IPS-18a (cell line): ENCODE measurements at regions not wholly inside any gene's neighbourhood (a gene's known extent, or its start where the extent isn't known, plus 50 kb on each side); places are given as distances from the start of the nearest gene placed in this dataset.

Source experiments
- H3K27ac ChIP-seq: one replicate; pipeline ENCODE4 v1.5.1; 2013; ENCODE audit warnings: low read length
- H3K27me3 ChIP-seq: one replicate; pipeline ENCODE4 v1.6.1; 2013; ENCODE audit warnings: mild to moderate bottlenecking, low read length; ENCODE audit not compliant: control insufficient read depth, insufficient read depth
- H3K36me3 ChIP-seq: one replicate; pipeline ENCODE4 v1.6.1; 2013; ENCODE audit warnings: low read depth, low read length; ENCODE audit not compliant: control insufficient read depth
- H3K4me1 ChIP-seq: one replicate; pipeline ENCODE4 v1.6.1; 2013; ENCODE audit warnings: low read depth, low read length; ENCODE audit not compliant: control insufficient read depth
- H3K4me3 ChIP-seq: one replicate; pipeline ENCODE4 v1.5.1; 2013; ENCODE audit warnings: low read length
- H3K9ac ChIP-seq: one replicate; pipeline ENCODE4 v1.6.1; 2013; ENCODE audit warnings: mild to moderate bottlenecking, low read length, moderate library complexity
- H3K9me3 ChIP-seq: one replicate; pipeline ENCODE4 v1.6.1; 2013; ENCODE audit warnings: low read depth, low read length; ENCODE audit not compliant: control insufficient read depth

- no peaks in the 10 kb centered on the region for H3K9me3 ChIP-seq
- H3K27ac ChIP-seq, result no peak overlapping the region
- H3K9ac ChIP-seq, result no peak overlapping the region
- no peaks in the 10 kb centered on the region for H3K4me1 ChIP-seq
- no peaks in the 10 kb centered on the region for H3K36me3 ChIP-seq
- H3K4me3 ChIP-seq, result no peak overlapping the region
- no peaks in the 10 kb centered on the region for H3K27me3 ChIP-seq
These were observed 198.7 kb upstream of the NOCT start for GRCh38 chr4:138816875-138817274.

GRCh38 chr4:138815811-138816210 is 199.8 kb upstream of the NOCT start:
- H3K27me3 ChIP-seq, result no peaks in the 10 kb centered on the region
- H3K4me3 ChIP-seq, result no peak overlapping the region
- no peaks in the 10 kb centered on the region for H3K9me3 ChIP-seq
- no peak overlapping the region for H3K27ac ChIP-seq
- no peak overlapping the region for H3K9ac ChIP-seq
- H3K36me3 ChIP-seq, result no peaks in the 10 kb centered on the region
- H3K4me1 ChIP-seq, result no peaks in the 10 kb centered on the region

GRCh38 chr4:138805736-138806135 is 209.8 kb upstream of the NOCT start:
- Histone ChIP-seq H3K4me3 (no peak overlapping the region), H3K36me3 (no peaks in the 10 kb centered on the region), H3K9ac (no peak overlapping the region), H3K27me3 (no peaks in the 10 kb centered on the region), H3K27ac (no peak overlapping the region), H3K9me3 (no peaks in the 10 kb centered on the region), H3K4me1 (peaks cover 5% of the 10 kb centered on the region)

DNA sequence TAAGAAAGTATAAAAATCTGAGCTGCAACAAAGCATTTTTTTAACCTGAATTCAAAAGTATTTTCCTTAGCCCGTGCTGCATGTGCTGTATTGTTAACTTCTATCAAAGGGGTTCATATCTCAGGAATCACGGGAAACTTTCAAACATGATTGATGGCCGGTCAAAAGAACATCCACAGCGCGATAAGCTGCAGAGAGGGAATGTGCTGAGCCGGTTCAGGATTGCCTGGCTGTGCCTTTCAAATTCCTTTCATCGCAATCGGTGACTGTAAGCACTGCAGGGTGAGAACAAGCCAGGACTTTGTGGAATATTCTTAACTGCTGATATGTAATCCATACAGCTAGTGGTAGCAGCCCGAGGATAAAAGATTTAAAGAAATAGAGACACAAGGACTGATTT is 210.9 kb upstream of the NOCT start:
- Histone ChIP-seq H3K4me3 (no peak overlapping the region), H3K9ac (no peak overlapping the region), H3K27me3 (no peaks in the 10 kb centered on the region), H3K4me1 (peaks cover 5% of the 10 kb centered on the region), H3K27ac (no peak overlapping the region), H3K36me3 (no peaks in the 10 kb centered on the region), H3K9me3 (no peaks in the 10 kb centered on the region)

DNA sequence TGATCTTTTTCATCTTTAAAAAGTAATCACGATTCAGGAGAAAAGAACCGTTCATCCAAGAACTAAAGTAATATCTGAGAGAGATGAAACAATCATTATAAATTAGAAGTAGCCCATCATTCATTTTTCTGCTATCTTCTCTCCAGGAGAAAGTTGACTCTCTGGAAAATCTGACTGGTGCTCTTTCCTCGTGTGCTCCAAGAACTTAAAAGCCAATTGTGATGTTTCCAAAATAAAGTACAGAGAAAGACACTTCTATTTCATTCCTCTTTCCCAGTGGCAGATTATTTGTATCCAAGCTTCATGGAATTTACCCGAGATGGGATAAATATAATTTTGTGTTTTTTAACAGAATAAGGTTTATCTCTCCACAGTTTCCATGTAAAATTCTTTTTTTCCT is 212.5 kb upstream of the NOCT start:
- H3K9ac ChIP-seq, result no peak overlapping the region
- H3K4me3 ChIP-seq, result no peak overlapping the region
- H3K9me3 ChIP-seq, result no peaks in the 10 kb centered on the region
- H3K27me3 ChIP-seq, result no peaks in the 10 kb centered on the region
- peaks cover 5% of the 10 kb centered on the region for H3K4me1 ChIP-seq
- no peak overlapping the region for H3K27ac ChIP-seq
- no peaks in the 10 kb centered on the region for H3K36me3 ChIP-seq

DNA sequence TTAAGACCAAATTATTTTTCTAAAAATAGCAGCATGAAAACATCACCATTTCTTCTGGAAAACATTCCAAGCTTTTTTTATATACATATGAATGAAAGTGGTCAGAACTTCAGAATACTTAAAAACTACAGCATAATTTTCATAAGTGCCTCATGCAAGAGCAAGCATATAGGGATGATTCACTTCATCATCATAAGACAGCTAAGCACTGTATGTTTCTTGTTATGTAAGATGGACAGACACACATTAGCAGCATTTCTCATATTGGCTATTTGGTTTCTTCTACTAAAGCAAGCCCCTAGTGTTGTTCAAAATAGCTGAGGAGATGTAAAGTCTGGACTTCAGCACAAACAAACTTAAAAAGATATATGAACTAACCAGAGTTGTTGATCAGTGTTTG is 213.1 kb upstream of the NOCT start:
- Histone ChIP-seq H3K27me3 (no peaks in the 10 kb centered on the region), H3K4me1 (peaks cover 5% of the 10 kb centered on the region), H3K36me3 (no peaks in the 10 kb centered on the region), H3K4me3 (no peak overlapping the region), H3K27ac (no peak overlapping the region), H3K9me3 (no peaks in the 10 kb centered on the region), H3K9ac (no peak overlapping the region)

GRCh38 chr4:138800421-138800820 is 215.2 kb upstream of the NOCT start:
- peaks cover 5% of the 10 kb centered on the region for H3K4me1 ChIP-seq
- no peak overlapping the region for H3K27ac ChIP-seq
- H3K36me3 ChIP-seq, result no peaks in the 10 kb centered on the region
- H3K9ac ChIP-seq, result no peak overlapping the region
- H3K27me3 ChIP-seq, result no peaks in the 10 kb centered on the region
- no peak overlapping the region for H3K4me3 ChIP-seq
- no peaks in the 10 kb centered on the region for H3K9me3 ChIP-seq

DNA sequence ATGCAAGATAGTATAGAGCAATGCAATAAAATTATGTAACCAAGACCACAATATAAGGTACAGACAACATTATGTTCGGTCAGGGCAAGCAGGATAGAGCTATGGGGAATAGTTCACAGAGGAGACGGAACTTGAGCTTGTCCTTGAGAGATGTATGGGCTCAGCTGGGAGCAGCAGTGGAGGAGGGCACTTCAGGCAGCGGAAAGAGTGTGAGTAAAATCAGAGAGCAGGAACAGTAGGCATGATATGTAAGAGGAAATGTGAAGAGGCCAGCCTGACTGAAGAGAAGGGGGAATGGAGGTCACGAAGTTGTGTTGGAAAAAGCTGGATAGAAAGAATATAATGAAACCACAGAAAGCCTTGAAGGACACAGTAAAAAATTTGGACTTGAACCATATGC is 217.2 kb upstream of the NOCT start:
- Histone ChIP-seq H3K9me3 (no peaks in the 10 kb centered on the region), H3K36me3 (no peaks in the 10 kb centered on the region), H3K4me3 (no peak overlapping the region), H3K4me1 (no peaks in the 10 kb centered on the region), H3K27ac (no peak overlapping the region), H3K27me3 (no peaks in the 10 kb centered on the region), H3K9ac (no peak overlapping the region)

GRCh38 chr4:138797646-138798045 is 217.9 kb upstream of the NOCT start:
- H3K27ac ChIP-seq, result no peak overlapping the region

DNA sequence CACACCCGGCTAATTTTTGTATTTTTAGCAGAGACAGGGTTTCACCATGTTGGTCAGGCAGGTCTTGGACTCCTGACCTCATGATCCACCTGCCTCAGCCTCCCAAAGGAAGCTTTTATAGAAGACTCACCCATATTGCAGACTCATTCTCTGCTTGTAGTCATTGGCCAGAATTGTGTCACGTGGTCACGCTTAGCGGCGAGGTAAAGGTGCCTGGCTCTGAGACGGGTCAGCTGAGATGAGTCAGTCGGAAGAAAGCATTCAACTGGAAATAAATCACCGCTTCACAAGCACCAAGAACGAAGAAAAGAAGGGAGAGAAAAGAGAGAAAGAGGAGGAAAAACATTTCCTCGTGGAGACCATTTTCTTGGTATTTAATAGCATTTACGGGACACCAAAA is 218.8 kb upstream of the NOCT start:
- no peaks in the 10 kb centered on the region for H3K4me1 ChIP-seq
- H3K9me3 ChIP-seq, result no peaks in the 10 kb centered on the region
- H3K9ac ChIP-seq, result no peak overlapping the region
- H3K4me3 ChIP-seq, result no peak overlapping the region
- H3K27me3 ChIP-seq, result no peaks in the 10 kb centered on the region
- H3K27ac ChIP-seq, result no peak overlapping the region
- no peaks in the 10 kb centered on the region for H3K36me3 ChIP-seq

More at GRCh38 chr4:138797646-138798045, 217.9 kb upstream of the NOCT start:
- Histone ChIP-seq H3K27me3 (no peaks in the 10 kb centered on the region), H3K4me3 (no peak overlapping the region), H3K4me1 (no peaks in the 10 kb centered on the region), H3K36me3 (no peaks in the 10 kb centered on the region), H3K9ac (no peak overlapping the region), H3K9me3 (no peaks in the 10 kb centered on the region)

DNA sequence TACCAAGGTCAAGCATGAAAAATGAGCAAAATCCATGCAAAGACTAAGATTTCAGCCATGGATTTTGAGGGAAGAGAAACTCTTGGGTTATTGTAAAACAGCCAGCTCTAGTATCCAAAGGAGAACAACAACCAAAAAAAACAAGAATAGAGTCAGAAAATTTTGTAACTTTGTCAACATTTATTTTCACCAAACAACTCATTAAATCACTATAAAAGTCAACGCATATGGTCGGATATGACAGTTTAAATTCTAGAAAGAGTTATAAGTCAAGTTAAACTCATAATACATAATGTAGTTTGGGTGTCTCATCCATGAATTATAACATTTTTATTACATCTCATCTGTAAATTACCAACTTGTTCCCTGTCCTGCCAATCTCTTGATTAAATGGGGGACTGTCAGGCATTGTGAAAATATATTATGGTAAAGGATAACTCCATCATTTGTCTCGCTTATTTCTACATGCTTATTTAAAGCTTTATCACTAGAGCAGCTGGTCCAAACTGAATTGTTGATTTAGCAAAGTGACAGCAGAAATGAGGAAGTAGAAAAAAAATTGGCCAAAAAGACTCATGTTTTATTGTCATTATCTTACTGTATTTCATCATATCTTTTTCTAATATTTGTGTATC is 224.8 kb upstream of the NOCT start:
- Histone ChIP-seq H3K9me3 (no peaks in the 10 kb centered on the region), H3K36me3 (no peaks in the 10 kb centered on the region), H3K27ac (no peak overlapping the region), H3K4me1 (no peaks in the 10 kb centered on the region), H3K4me3 (no peak overlapping the region), H3K9ac (no peak overlapping the region), H3K27me3 (no peaks in the 10 kb centered on the region)

DNA sequence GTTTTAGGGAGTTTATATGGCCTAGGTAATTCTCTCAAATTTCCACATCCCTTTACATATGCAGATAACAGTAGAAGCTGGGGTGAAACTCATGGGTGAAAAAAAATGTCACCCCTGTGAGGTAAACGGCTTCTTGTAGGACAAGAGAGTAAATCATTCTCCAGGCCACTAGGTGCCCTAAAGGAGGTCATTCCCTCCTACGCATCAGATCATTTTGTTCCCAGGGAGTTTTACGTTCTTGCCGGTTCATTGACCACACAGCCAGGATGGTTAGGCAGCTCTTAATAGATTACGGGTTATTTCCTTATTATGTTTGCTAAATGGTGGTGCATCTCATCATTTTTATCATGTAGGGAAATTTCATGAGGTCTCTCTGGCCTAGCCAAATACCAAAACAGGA is 225.8 kb upstream of the NOCT start:
- no peaks in the 10 kb centered on the region for H3K27me3 ChIP-seq
- H3K27ac ChIP-seq, result no peak overlapping the region
- no peaks in the 10 kb centered on the region for H3K36me3 ChIP-seq
- no peaks in the 10 kb centered on the region for H3K9me3 ChIP-seq
- no peak overlapping the region for H3K4me3 ChIP-seq
- no peak overlapping the region for H3K9ac ChIP-seq
- H3K4me1 ChIP-seq, result no peaks in the 10 kb centered on the region
